Lung (tissue), 11 donors: ENCODE measurements at regions not wholly inside any gene's neighbourhood (a gene's known extent, or its start where the extent isn't known, plus 50 kb on each side); places are given as distances from the start of the nearest gene placed in this dataset.
A peak's percentile ranks its signal among the peaks of the same experiment; 100 is the strongest.

Source experiments
- ATAC-seq: fragments of 200-7000 bp; cut with Tn5 transposase; one replicate; pipeline ENCODE4 v1.9.1; 2020; ENCODE audit warnings: moderate number of reproducible peaks; ENCODE audit not compliant: insufficient read depth, low FRiP score
- DNase-seq, 3 donors: peaks; one replicate each; pipeline ENCODE4 v3.0.0-alpha.2; 2013 to 2017
- H3K27ac ChIP-seq, 2 donors: one replicate each; pipeline ENCODE4 v1.5.1; 2013; ENCODE audit warnings: mild to moderate bottlenecking in 2 of 2, moderate library complexity in 2 of 2, control low read depth in 1 of 2, inconsistent platforms in 1 of 2, low read depth in 1 of 2, low read length in 1 of 2
- H3K27me3 ChIP-seq, 3 donors: one replicate each; pipeline ENCODE4 v1.5.1; 2013; ENCODE audit warnings: low read length in 2 of 3; ENCODE audit not compliant: control insufficient read depth in 3 of 3, insufficient read depth in 3 of 3
- H3K36me3 ChIP-seq, 4 donors: one replicate each; pipeline ENCODE4 v1.5.1; 2013; ENCODE audit warnings: low read length in 4 of 4, mild to moderate bottlenecking in 1 of 4, moderate library complexity in 1 of 4; ENCODE audit not compliant: control insufficient read depth in 4 of 4, insufficient read depth in 4 of 4
- H3K4me1 ChIP-seq, 5 donors: one replicate each; pipeline ENCODE4 v1.5.1; 2013; ENCODE audit warnings: low read length in 5 of 5, mild to moderate bottlenecking in 2 of 5, moderate library complexity in 1 of 5; ENCODE audit not compliant: control insufficient read depth in 5 of 5, insufficient read depth in 5 of 5
- H3K4me3 ChIP-seq: one replicate; pipeline ENCODE4 v1.5.1; 2013; ENCODE audit warnings: mild to moderate bottlenecking, control low read depth, moderate library complexity
- H3K9ac ChIP-seq, 2 donors: one replicate each; pipeline ENCODE4 v1.5.1; 2013; ENCODE audit warnings: low read length in 2 of 2, control low read depth in 1 of 2; ENCODE audit not compliant: insufficient read depth in 1 of 2
- H3K9me3 ChIP-seq, 4 donors: one replicate each; pipeline ENCODE4 v1.5.1; 2013; ENCODE audit warnings: low read length in 3 of 4, mild to moderate bottlenecking in 1 of 4, moderate library complexity in 1 of 4; ENCODE audit not compliant: control insufficient read depth in 4 of 4, insufficient read depth in 3 of 4
- CTCF ChIP-seq: IDR thresholded peaks from 2 replicates; pipeline ENCODE4 v1.5.1; 2012; ENCODE audit warnings: mild to moderate bottlenecking; ENCODE audit errors: control extremely low read depth, extremely low read depth
- WGBS, 2 donors: extraction: QIAGEN DNeasy Blood & Tissue Kit; methylation state at CpG; one replicate each; pipeline ENCODE4 v1.1.7; 2013; 5-methylcytosine and 5-hydroxymethylcytosine counted together
- donor health status: control.
- donor health status: control.
- donor health status: Bipolar disorder and iron deficiency.
- donor health status: healthy.
- donor health status: DM: yes; HTN: yes; CAD: no.

DNA sequence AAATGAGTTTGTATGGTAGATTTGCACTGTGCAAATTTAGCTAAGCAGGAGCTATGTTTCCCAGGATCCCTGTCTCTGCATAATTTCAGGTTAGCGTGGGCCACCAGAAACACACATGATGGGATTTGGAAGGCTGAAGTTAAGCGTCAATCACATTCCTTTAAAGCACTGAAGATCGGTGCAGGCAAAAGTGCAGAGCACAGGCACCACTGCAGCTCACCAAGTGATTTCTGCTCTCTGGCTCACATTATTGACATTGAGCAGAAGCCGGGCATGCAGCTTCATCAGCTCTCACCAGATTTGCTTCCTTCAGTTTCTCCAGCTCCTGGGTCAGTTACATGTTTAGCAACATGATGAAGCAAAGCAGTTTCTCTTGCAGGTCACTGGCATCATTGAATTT is 256.4 kb upstream of the TGFBR2 start:
- no peaks in the 10 kb centered on the region for H3K27me3 ChIP-seq
- no peaks in the 10 kb centered on the region for H3K36me3 ChIP-seq
- ATAC-seq, result no peak
- peak overlapping the region in 1 of 2 donors; percentile 43 for H3K27ac ChIP-seq
- WGBS, 2 donors, result 63 to 66% methylated on average over 4 of the region's 4 CpGs
- no peak overlapping the region for H3K4me3 ChIP-seq
- DNase-seq, result no peak
- no peak for TF ChIP-seq CTCF
- H3K9ac ChIP-seq, result no peak overlapping the region
- peaks cover 0 to 37% (median 5%) of the 10 kb centered on the region in 5 donors for H3K4me1 ChIP-seq
- H3K9me3 ChIP-seq, result no peaks in the 10 kb centered on the region

DNA sequence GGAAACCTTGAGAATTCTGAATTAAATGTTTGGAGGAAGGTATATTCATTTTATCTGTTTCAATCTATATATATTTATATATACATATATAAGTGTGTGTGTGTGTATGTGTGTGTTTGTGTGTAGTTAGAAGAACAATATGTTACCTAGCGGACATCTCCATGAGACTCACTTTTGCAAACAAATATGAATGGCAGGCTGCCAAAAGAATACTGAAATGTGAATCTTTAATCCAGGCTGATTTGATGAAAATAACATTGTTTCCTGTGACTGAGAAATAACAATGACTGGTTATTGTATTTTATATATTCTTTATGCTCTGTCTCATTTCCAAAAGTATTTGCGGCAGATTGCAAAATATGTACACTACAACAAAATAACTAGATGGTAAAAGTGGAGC is 255.5 kb upstream of the TGFBR2 start:
- no peak for ATAC-seq
- Histone ChIP-seq H3K4me1 (peaks cover 0 to 40% (median 5%) of the 10 kb centered on the region in 5 donors), H3K27me3 (no peaks in the 10 kb centered on the region), H3K27ac (no peak overlapping the region), H3K9ac (no peak overlapping the region), H3K36me3 (no peaks in the 10 kb centered on the region), H3K4me3 (no peak overlapping the region), H3K9me3 (no peaks in the 10 kb centered on the region)
- 96% methylated on average over 2 of the region's 2 CpGs for WGBS, 2 donors
- TF ChIP-seq CTCF, result no peak
- DNase-seq, result no peak

GRCh38 chr3:30352410-30353318 is 253.7 kb upstream of the TGFBR2 start:
- 84 to 97% methylated on average over 1 of the region's 1 CpG for WGBS, 2 donors
- no peak for TF ChIP-seq CTCF
- ATAC-seq, result no peak
- Histone ChIP-seq H3K27ac (peak overlapping the region in 1 of 2 donors; percentile 66), H3K9me3 (no peaks in the 10 kb centered on the region), H3K4me1 (peaks cover 0 to 37% (median 5%) of the 10 kb centered on the region in 5 donors), H3K4me3 (no peak overlapping the region), H3K9ac (no peak overlapping the region), H3K27me3 (no peaks in the 10 kb centered on the region), H3K36me3 (no peaks in the 10 kb centered on the region)
- DNase-seq, result no peak
